Kidney (tissue), 13 donors: ENCODE measurements at regions not wholly inside any gene's neighbourhood (a gene's known extent, or its start where the extent isn't known, plus 50 kb on each side); places are given as distances from the start of the nearest gene placed in this dataset.

Experiments
- DNase-seq, 5 donors: peaks; one replicate each; pipeline ENCODE4 v3.0.0-alpha.2; 2013 to 2020
- FAIRE-seq: peaks from 2 replicates; lab custom pipeline; 2012; peaks lifted over from hg19 to GRCh38; lab: Jason Lieb, UNC
- H3K27ac ChIP-seq, 2 donors: one replicate each; pipeline ENCODE4 v1.7.0; 2013; ENCODE audit warnings: low read depth in 2 of 2, low read length in 2 of 2, inconsistent platforms in 1 of 2
- H3K27me3 ChIP-seq: one replicate; pipeline ENCODE4 v1.7.1; 2013; ENCODE audit warnings: low read length, inconsistent platforms; ENCODE audit not compliant: control insufficient read depth, insufficient read depth
- H3K36me3 ChIP-seq, 3 donors: one replicate each; pipeline versions ENCODE4 v1.7.0 to v1.7.1; 2013; ENCODE audit warnings: low read length in 3 of 3, control low read depth in 1 of 3, inconsistent platforms in 1 of 3; ENCODE audit not compliant: insufficient read depth in 3 of 3, control insufficient read depth in 2 of 3
- H3K4me1 ChIP-seq, 3 donors: one replicate each; pipeline versions ENCODE4 v1.7.0 to v1.7.1; 2013; ENCODE audit warnings: low read length in 3 of 3, inconsistent platforms in 1 of 3, low read depth in 1 of 3; ENCODE audit not compliant: control insufficient read depth in 2 of 3, insufficient read depth in 2 of 3
- H3K4me3 ChIP-seq, 3 donors: one replicate each; pipeline versions ENCODE4 v1.7.0 to v1.8.1; 2013; ENCODE audit warnings: low read length in 3 of 3, control low read depth in 1 of 3, inconsistent platforms in 1 of 3
- H3K9ac ChIP-seq, 3 donors: one replicate each; pipeline versions ENCODE4 v1.7.0 to v1.7.1; 2013; ENCODE audit warnings: low read length in 3 of 3, control low read depth in 1 of 3, inconsistent platforms in 1 of 3
- H3K9me3 ChIP-seq, 3 donors: one replicate each; pipeline versions ENCODE4 v1.7.0 to v1.7.1; 2013; ENCODE audit warnings: low read length in 3 of 3, control low read depth in 1 of 3, inconsistent platforms in 1 of 3; ENCODE audit not compliant: control insufficient read depth in 2 of 3, insufficient read depth in 1 of 3
- CTCF ChIP-seq: IDR thresholded peaks from 3 replicates; pipeline ENCODE4 v1.5.1; 2012; ENCODE audit warnings: mild to moderate bottlenecking, moderate library complexity, borderline replicate concordance; ENCODE audit not compliant: insufficient read depth; ENCODE audit errors: extremely low read depth
- intact Hi-C: fragments of 100-400 bp; cut with DNase I; formaldehyde crosslinking; loops from one replicate; pipeline ENCODE4 v1.11.1; 2022
- donor health status: control.
- donor health status: control.
- donor health status: control.
- donor health status: control.
- donor health status: control.
- donor health status: DM: yes; HTN: yes; CAD: no.
- donor health status: Normal renal cell carcinoma (clear cell type).

- FAIRE-seq (no peak), DNase-seq (no peak)
- no peaks in the 10 kb centered on the region for H3K4me1 ChIP-seq
- no peak overlapping the region for H3K9ac ChIP-seq
- intact Hi-C loops = no loop called here
- TF ChIP-seq CTCF = no peak
- H3K4me3 ChIP-seq = no peak overlapping the region
- H3K9me3 ChIP-seq = no peaks in the 10 kb centered on the region
- H3K27ac ChIP-seq = no peak overlapping the region
- no peaks in the 10 kb centered on the region for H3K36me3 ChIP-seq
- no peaks in the 10 kb centered on the region for H3K27me3 ChIP-seq
These were observed 684.0 kb upstream of the ACO1 start for GRCh38 chr9:31700252-31701045.

DNA sequence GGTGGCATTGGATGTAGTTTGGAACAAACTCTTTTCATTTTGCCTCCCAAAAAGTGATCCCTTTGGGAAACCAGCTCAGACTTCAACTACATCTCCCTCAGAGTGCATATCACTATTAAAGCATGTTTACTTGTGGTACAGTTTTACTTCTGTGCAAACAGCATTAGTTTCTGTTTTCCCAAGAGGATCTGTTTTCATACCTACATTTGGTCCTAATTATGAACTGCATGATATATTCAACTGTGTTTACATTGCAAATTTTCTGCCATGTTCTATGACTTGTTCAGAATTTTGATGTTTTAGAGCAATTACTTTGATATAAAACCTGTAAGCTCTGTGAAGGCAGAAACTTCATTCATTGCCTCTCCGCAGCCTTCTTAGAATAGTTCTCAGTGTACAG lies 681.5 kb upstream of the ACO1 start:
- Histone ChIP-seq H3K9me3 (no peaks in the 10 kb centered on the region), H3K27me3 (no peaks in the 10 kb centered on the region), H3K4me3 (no peak overlapping the region), H3K4me1 (no peaks in the 10 kb centered on the region), H3K27ac (no peak overlapping the region), H3K9ac (no peak overlapping the region), H3K36me3 (no peaks in the 10 kb centered on the region)
- no peak for FAIRE-seq
- intact Hi-C loops = no loop called here
- no peak for TF ChIP-seq CTCF
- DNase-seq = no peak

DNA sequence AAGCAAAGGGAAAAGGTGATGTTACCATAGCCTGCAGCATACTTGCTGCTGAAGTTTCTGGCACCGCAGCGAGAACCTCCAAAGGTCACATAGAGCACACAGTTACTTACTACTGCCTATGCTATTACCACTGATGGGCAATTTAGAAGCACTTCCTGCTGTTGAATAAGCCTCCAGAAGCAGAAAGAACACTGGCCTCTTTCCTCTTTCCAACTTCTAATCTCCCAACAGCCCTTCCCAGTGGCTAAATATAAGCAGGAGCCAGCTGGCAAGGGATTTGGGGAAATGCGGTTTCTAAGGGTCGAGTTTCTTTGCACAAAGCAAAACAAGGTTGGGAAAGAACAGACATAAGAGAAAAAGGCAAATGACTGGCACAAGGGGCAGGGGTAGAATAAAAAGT lies 669.2 kb upstream of the ACO1 start:
- no peak overlapping the region for H3K27ac ChIP-seq
- no peaks in the 10 kb centered on the region for H3K27me3 ChIP-seq
- no peaks in the 10 kb centered on the region for H3K4me1 ChIP-seq
- no peak for DNase-seq
- no peak overlapping the region for H3K4me3 ChIP-seq
- intact Hi-C loops = no loop called here
- no peaks in the 10 kb centered on the region for H3K9me3 ChIP-seq
- FAIRE-seq = no peak
- no peak for TF ChIP-seq CTCF
- no peak overlapping the region for H3K9ac ChIP-seq
- no peaks in the 10 kb centered on the region for H3K36me3 ChIP-seq

DNA sequence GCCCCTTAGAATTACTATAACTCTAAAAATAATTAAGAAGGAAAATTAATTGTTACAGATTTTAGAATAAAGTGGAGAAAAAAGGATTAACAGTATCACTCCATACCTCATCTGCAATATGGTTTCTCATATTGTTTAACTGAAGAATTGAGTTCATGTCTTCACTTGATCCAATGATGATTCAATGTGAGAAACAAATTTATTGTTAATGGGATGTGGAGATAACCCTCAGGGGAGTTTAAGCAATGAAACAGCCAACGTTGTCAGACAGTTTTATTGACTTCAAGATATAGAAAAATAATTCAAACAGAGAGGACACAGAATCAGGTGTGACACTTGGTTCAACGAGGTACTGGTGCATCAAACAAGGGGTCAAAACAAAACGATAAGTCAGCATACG lies 665.2 kb upstream of the ACO1 start:
- TF ChIP-seq CTCF = no peak
- Histone ChIP-seq H3K9ac (no peak overlapping the region), H3K4me1 (no peaks in the 10 kb centered on the region), H3K4me3 (no peak overlapping the region), H3K27ac (no peak overlapping the region), H3K9me3 (no peaks in the 10 kb centered on the region), H3K27me3 (no peaks in the 10 kb centered on the region), H3K36me3 (no peaks in the 10 kb centered on the region)
- no peak for DNase-seq
- FAIRE-seq = no peak
- intact Hi-C loops = no loop called here
